ENCODE measurements at regions not wholly inside any gene's neighbourhood (a gene's known extent, or its start where the extent isn't known, plus 50 kb on each side); places are given as distances from the start of the nearest gene placed in this dataset.

GRCh38 chr5:33336891-33337636 lies 103.7 kb upstream of the TARS1 start:
- H4K12ac ChIP-seq (ENCODE audit: low read depth, low read length): no peak overlapping the region
- H3K9me3 ChIP-seq (ENCODE audit: insufficient read depth, low read depth, low read length): no peaks in the 10 kb centered on the region
- H3K79me2 ChIP-seq (ENCODE audit: control insufficient read depth, insufficient read depth, low read length, poor library complexity): no peaks in the 10 kb centered on the region
- H3K36me3 ChIP-seq (ENCODE audit: control insufficient read depth in 1 of 2, insufficient read depth in 2 of 2, low read length in 2 of 2): no peaks in the 10 kb centered on the region
- no peak overlapping the region for H4K8ac ChIP-seq (ENCODE audit: low read depth, low read length)
- H2BK12ac ChIP-seq (ENCODE audit: low read length): no peak overlapping the region
- no peak overlapping the region for H3K9ac ChIP-seq (ENCODE audit: low read length)
- H3K79me1 ChIP-seq (ENCODE audit: low read length): no peaks in the 10 kb centered on the region
- H3K14ac ChIP-seq (ENCODE audit: low read length): no peak overlapping the region
- no peak overlapping the region for H3K18ac ChIP-seq (ENCODE audit: low read length)
- no CpG with 5 or more reads among the region's 4 CpGs for WGBS (ENCODE audit: extremely low coverage, insufficient coverage, insufficient read length)
- H3K4me3 ChIP-seq (ENCODE audit: low read depth, low read length): no peak overlapping the region
- H3K4me2 ChIP-seq (ENCODE audit: low read length): no peak overlapping the region
- no peaks in the 10 kb centered on the region for H3K4me1 ChIP-seq (ENCODE audit: control insufficient read depth in 1 of 2, insufficient read depth in 2 of 2, low read length in 2 of 2)
- no peaks in the 10 kb centered on the region for H3K27me3 ChIP-seq (ENCODE audit: insufficient read depth, low read length)
- H2BK120ac ChIP-seq (ENCODE audit: insufficient read depth, low read length, poor library complexity): no peak overlapping the region
- no peak overlapping the region for H2AK5ac ChIP-seq (ENCODE audit: low read length)
- H2BK5ac ChIP-seq (ENCODE audit: low read depth, low read length, poor library complexity): no peak overlapping the region
- H3K23ac ChIP-seq (ENCODE audit: low read length): no peak overlapping the region
- no peak for DNase-seq
- H3K4ac ChIP-seq (ENCODE audit: low read depth, low read length): no peak overlapping the region
- no peak overlapping the region for H3K27ac ChIP-seq (ENCODE audit: low read depth, low read length)
- no peak overlapping the region for H4K91ac ChIP-seq (ENCODE audit: low read depth, low read length)
- H2AFZ ChIP-seq (ENCODE audit: insufficient read depth, low read length, poor library complexity): no peak overlapping the region

GRCh38 chr5:33337637-33337992 lies 103.2 kb upstream of the TARS1 start:
- no peak for DNase-seq
- WGBS (ENCODE audit: extremely low coverage, insufficient coverage, insufficient read length): no CpG with 5 or more reads among the region's 2 CpGs
- Histone ChIP-seq H2BK5ac (ENCODE audit: low read depth, low read length, poor library complexity) (no peak overlapping the region), H2BK12ac (ENCODE audit: low read length) (no peak overlapping the region), H4K91ac (ENCODE audit: low read depth, low read length) (no peak overlapping the region), H2BK120ac (ENCODE audit: insufficient read depth, low read length, poor library complexity) (no peak overlapping the region), H4K12ac (ENCODE audit: low read depth, low read length) (no peak overlapping the region), H3K4me3 (ENCODE audit: low read depth, low read length) (no peak overlapping the region), H4K8ac (ENCODE audit: low read depth, low read length) (no peak overlapping the region), H3K9me3 (ENCODE audit: insufficient read depth, low read depth, low read length) (no peaks in the 10 kb centered on the region), H3K4ac (ENCODE audit: low read depth, low read length) (no peak overlapping the region), H3K27me3 (ENCODE audit: insufficient read depth, low read length) (no peaks in the 10 kb centered on the region), H3K4me2 (ENCODE audit: low read length) (no peak overlapping the region), H3K79me1 (ENCODE audit: low read length) (no peaks in the 10 kb centered on the region), H2AK5ac (ENCODE audit: low read length) (no peak overlapping the region), H3K4me1 (ENCODE audit: control insufficient read depth in 1 of 2, insufficient read depth in 2 of 2, low read length in 2 of 2) (no peaks in the 10 kb centered on the region), H2AFZ (ENCODE audit: insufficient read depth, low read length, poor library complexity) (no peak overlapping the region), H3K14ac (ENCODE audit: low read length) (no peak overlapping the region), H3K18ac (ENCODE audit: low read length) (no peak overlapping the region), H3K27ac (ENCODE audit: low read depth, low read length) (no peak overlapping the region), H3K23ac (ENCODE audit: low read length) (no peak overlapping the region), H3K79me2 (ENCODE audit: control insufficient read depth, insufficient read depth, low read length, poor library complexity) (no peaks in the 10 kb centered on the region), H3K9ac (ENCODE audit: low read length) (no peak overlapping the region), H3K36me3 (ENCODE audit: control insufficient read depth in 1 of 2, insufficient read depth in 2 of 2, low read length in 2 of 2) (no peaks in the 10 kb centered on the region)

GRCh38 chr5:33338336-33339110 lies 102.2 kb upstream of the TARS1 start:
- H3K4me3 ChIP-seq (ENCODE audit: low read depth, low read length): no peak overlapping the region
- H3K27ac ChIP-seq (ENCODE audit: low read depth, low read length): no peak overlapping the region
- H2BK12ac ChIP-seq (ENCODE audit: low read length): no peak overlapping the region
- no peak overlapping the region for H3K14ac ChIP-seq (ENCODE audit: low read length)
- H4K8ac ChIP-seq (ENCODE audit: low read depth, low read length): no peak overlapping the region
- H2AK5ac ChIP-seq (ENCODE audit: low read length): no peak overlapping the region
- H3K79me1 ChIP-seq (ENCODE audit: low read length): no peaks in the 10 kb centered on the region
- no peaks in the 10 kb centered on the region for H3K9me3 ChIP-seq (ENCODE audit: insufficient read depth, low read depth, low read length)
- H3K27me3 ChIP-seq (ENCODE audit: insufficient read depth, low read length): no peaks in the 10 kb centered on the region
- no peak overlapping the region for H4K12ac ChIP-seq (ENCODE audit: low read depth, low read length)
- no peaks in the 10 kb centered on the region for H3K79me2 ChIP-seq (ENCODE audit: control insufficient read depth, insufficient read depth, low read length, poor library complexity)
- no peaks in the 10 kb centered on the region for H3K4me1 ChIP-seq (ENCODE audit: control insufficient read depth in 1 of 2, insufficient read depth in 2 of 2, low read length in 2 of 2)
- H3K4ac ChIP-seq (ENCODE audit: low read depth, low read length): no peak overlapping the region
- no peak overlapping the region for H2BK5ac ChIP-seq (ENCODE audit: low read depth, low read length, poor library complexity)
- no peak overlapping the region for H2BK120ac ChIP-seq (ENCODE audit: insufficient read depth, low read length, poor library complexity)
- H3K36me3 ChIP-seq (ENCODE audit: control insufficient read depth in 1 of 2, insufficient read depth in 2 of 2, low read length in 2 of 2): no peaks in the 10 kb centered on the region
- no peak for DNase-seq
- H3K23ac ChIP-seq (ENCODE audit: low read length): no peak overlapping the region
- no peak overlapping the region for H3K18ac ChIP-seq (ENCODE audit: low read length)
- no peak overlapping the region for H2AFZ ChIP-seq (ENCODE audit: insufficient read depth, low read length, poor library complexity)
- no peak overlapping the region for H3K9ac ChIP-seq (ENCODE audit: low read length)
- no peak overlapping the region for H4K91ac ChIP-seq (ENCODE audit: low read depth, low read length)
- H3K4me2 ChIP-seq (ENCODE audit: low read length): no peak overlapping the region
- WGBS (ENCODE audit: extremely low coverage, insufficient coverage, insufficient read length): no CpG with 5 or more reads among the region's 4 CpGs

- H4K91ac ChIP-seq (ENCODE audit: low read depth, low read length): no peak overlapping the region
- no peaks in the 10 kb centered on the region for H3K4me1 ChIP-seq (ENCODE audit: control insufficient read depth in 1 of 2, insufficient read depth in 2 of 2, low read length in 2 of 2)
- no peak overlapping the region for H3K27ac ChIP-seq (ENCODE audit: low read depth, low read length)
- H3K36me3 ChIP-seq (ENCODE audit: control insufficient read depth in 1 of 2, insufficient read depth in 2 of 2, low read length in 2 of 2): no peaks in the 10 kb centered on the region
- no peak overlapping the region for H3K23ac ChIP-seq (ENCODE audit: low read length)
- H3K9me3 ChIP-seq (ENCODE audit: insufficient read depth, low read depth, low read length): no peaks in the 10 kb centered on the region
- no peak overlapping the region for H4K12ac ChIP-seq (ENCODE audit: low read depth, low read length)
- no peak overlapping the region for H2AK5ac ChIP-seq (ENCODE audit: low read length)
- no peak overlapping the region for H3K18ac ChIP-seq (ENCODE audit: low read length)
- H3K9ac ChIP-seq (ENCODE audit: low read length): no peak overlapping the region
- H3K79me2 ChIP-seq (ENCODE audit: control insufficient read depth, insufficient read depth, low read length, poor library complexity): no peaks in the 10 kb centered on the region
- no peak overlapping the region for H3K4me2 ChIP-seq (ENCODE audit: low read length)
- H4K8ac ChIP-seq (ENCODE audit: low read depth, low read length): no peak overlapping the region
- H3K14ac ChIP-seq (ENCODE audit: low read length): no peak overlapping the region
- H3K27me3 ChIP-seq (ENCODE audit: insufficient read depth, low read length): no peaks in the 10 kb centered on the region
- H3K4me3 ChIP-seq (ENCODE audit: low read depth, low read length): no peak overlapping the region
- no peak overlapping the region for H3K4ac ChIP-seq (ENCODE audit: low read depth, low read length)
- H2BK120ac ChIP-seq (ENCODE audit: insufficient read depth, low read length, poor library complexity): no peak overlapping the region
- no peaks in the 10 kb centered on the region for H3K79me1 ChIP-seq (ENCODE audit: low read length)
- H2BK12ac ChIP-seq (ENCODE audit: low read length): no peak overlapping the region
- DNase-seq: no peak
- no peak overlapping the region for H2BK5ac ChIP-seq (ENCODE audit: low read depth, low read length, poor library complexity)
- H2AFZ ChIP-seq (ENCODE audit: insufficient read depth, low read length, poor library complexity): no peak overlapping the region
Measured at GRCh38 chr5:33339413-33339812, 101.4 kb upstream of the TARS1 start.
